Ishikawa (cell line): ENCODE measurements at regions not wholly inside any gene's neighbourhood (a gene's known extent, or its start where the extent isn't known, plus 50 kb on each side); places are given as distances from the start of the nearest gene placed in this dataset.

ENCODE experiments used
- CEBPB ChIP-seq: IDR thresholded peaks from 2 replicates; pipeline ENCODE4 v1.6.1; 2012
- EP300 ChIP-seq: IDR thresholded peaks from 2 replicates; pipeline ENCODE4 v1.6.1; 2012; ENCODE audit warnings: borderline replicate concordance

GRCh38 chr17:36784633-36785032 lies 152.6 kb upstream of the LHX1 start:
- TF ChIP-seq CEBPB (no peak), EP300 (no peak)
